ENCODE measurements at regions not wholly inside any gene's neighbourhood (a gene's known extent, or its start where the extent isn't known, plus 50 kb on each side); places are given as distances from the start of the nearest gene placed in this dataset.

GRCh38 chr18:77539860-77540259 is 290.2 kb downstream of the GALR1 start:
- 4% methylated on average over 6 of the region's 6 CpGs for WGBS (ENCODE audit: low lambda C conversion rate)
- Histone ChIP-seq H3K36me3 (replicated peaks in 1 of 2; ENCODE audit: control insufficient read depth in 1 of 2, insufficient read depth in 2 of 2, low read length in 2 of 2) (no peaks in the 10 kb centered on the region), H3K9ac (ENCODE audit: insufficient read depth, low read depth, low read length) (no peak overlapping the region), H3K4me3 (replicated peaks in 1 of 3; ENCODE audit: insufficient read depth in 1 of 3, low read depth in 2 of 3, low read length in 3 of 3) (no peak overlapping the region), H3K79me2 (ENCODE audit: insufficient read depth, low read length) (no peaks in the 10 kb centered on the region), H3K4me2 (ENCODE audit: low read depth, low read length) (no peak overlapping the region), H3K4me1 (ENCODE audit: insufficient read depth, low read length) (no peaks in the 10 kb centered on the region), H4K20me1 (ENCODE audit: insufficient read depth, low read length) (no peaks in the 10 kb centered on the region), H2AFZ (ENCODE audit: low read length) (no peak overlapping the region), H3K9me3 (ENCODE audit: low read length) (no peaks in the 10 kb centered on the region), H3K27me3 (ENCODE audit: control insufficient read depth in 1 of 2, insufficient read depth in 2 of 2, low read length in 2 of 2) (no peaks in the 10 kb centered on the region), H3K27ac (ENCODE audit: extremely low read length, insufficient read depth, low read length) (no peak overlapping the region)
- ChIA-PET POLR2A (no interaction called here), CTCF (ENCODE audit: low intra/inter-chr PET ratio, low total read pairs) (no interaction called here)
- no TSS peak for BruUV-seq (replicated peaks)
- in situ Hi-C loops (cut with HindIII; ENCODE audit: extremely low pct_ligation_motif_present, low pct_unique_long_range_greater_than_20kb) (no loop called here), intact Hi-C loops (cut with micrococcal nuclease; ENCODE audit: unreplicated experiment) (no loop called here)
- ATAC-seq (no peak), DNase-seq (ENCODE audit: low spot score) (no peak), FAIRE-seq (no peak)
- TF ChIP-seq TMF1 (CRISPR knock-in tag; IDR thresholded peaks at IDR 0.05; ENCODE audit: low read depth): no peak
- TF ChIP-seq ZNF547 (CRISPR knock-in tag; IDR thresholded peaks at IDR 0.05): no peak
- TF ChIP-seq POLR2AphosphoS5 (IDR thresholded peaks at IDR 0.05; ENCODE audit: low read depth, low read length): no peak
- no peak for TF ChIP-seq SOX5 (CRISPR knock-in tag; IDR thresholded peaks at IDR 0.05; ENCODE audit: borderline replicate concordance)
- TF ChIP-seq ZBTB20 (CRISPR knock-in tag; IDR thresholded peaks at IDR 0.05; ENCODE audit: borderline replicate concordance, low read depth): no peak
- TF ChIP-seq ZNF256 (CRISPR knock-in tag; conservative IDR thresholded peaks at IDR 0.05): no peak
- TF ChIP-seq CREB1 (IDR thresholded peaks at IDR 0.05): peak; percentile 42; the same call in 1 of the 2 replicates
- no peak for TF ChIP-seq CREB1 (CRISPR knock-in tag; IDR thresholded peaks at IDR 0.05)
- no peak for TF ChIP-seq JARID2 (CRISPR knock-in tag; IDR thresholded peaks at IDR 0.05; ENCODE audit: insufficient replicate concordance)
- peak; percentile 81 for TF ChIP-seq ATF7 (IDR thresholded peaks at IDR 0.05)
- TF ChIP-seq ATF7 (CRISPR knock-in tag; IDR thresholded peaks at IDR 0.05): no peak
- no peak for TF ChIP-seq RFXAP (CRISPR knock-in tag; IDR thresholded peaks at IDR 0.05; ENCODE audit: borderline replicate concordance)

- no peaks in the 10 kb centered on the region for H3K4me1 ChIP-seq (ENCODE audit: insufficient read depth, low read length)
- H2AFZ ChIP-seq (ENCODE audit: low read length): no peak overlapping the region
- BruUV-seq (replicated peaks): no TSS peak
- in situ Hi-C loops (cut with HindIII; ENCODE audit: extremely low pct_ligation_motif_present, low pct_unique_long_range_greater_than_20kb) (no loop called here), intact Hi-C loops (cut with micrococcal nuclease; ENCODE audit: unreplicated experiment) (no loop called here)
- CTCF ChIA-PET (ENCODE audit: low intra/inter-chr PET ratio, low total read pairs): no interaction called here
- no peaks in the 10 kb centered on the region for H3K9me3 ChIP-seq (ENCODE audit: low read length)
- 0% methylated on average over 2 of the region's 6 CpGs for WGBS (ENCODE audit: low lambda C conversion rate)
- no peaks in the 10 kb centered on the region for H3K36me3 ChIP-seq (replicated peaks in 1 of 2; ENCODE audit: control insufficient read depth in 1 of 2, insufficient read depth in 2 of 2, low read length in 2 of 2)
- no peak overlapping the region for H3K4me2 ChIP-seq (ENCODE audit: low read depth, low read length)
- no peak for DNase-seq (ENCODE audit: low spot score)
- no peaks in the 10 kb centered on the region for H3K79me2 ChIP-seq (ENCODE audit: insufficient read depth, low read length)
- no peak overlapping the region for H3K4me3 ChIP-seq (replicated peaks in 1 of 3; ENCODE audit: insufficient read depth in 1 of 3, low read depth in 2 of 3, low read length in 3 of 3)
- H3K27ac ChIP-seq (ENCODE audit: extremely low read length, insufficient read depth, low read length): no peak overlapping the region
- ATAC-seq: no peak
- POLR2A ChIA-PET: no interaction called here
- FAIRE-seq: no peak
- H3K9ac ChIP-seq (ENCODE audit: insufficient read depth, low read depth, low read length): no peak overlapping the region
- no peaks in the 10 kb centered on the region for H3K27me3 ChIP-seq (ENCODE audit: control insufficient read depth in 1 of 2, insufficient read depth in 2 of 2, low read length in 2 of 2)
- H4K20me1 ChIP-seq (ENCODE audit: insufficient read depth, low read length): no peaks in the 10 kb centered on the region
- TF ChIP-seq ZBTB10 (CRISPR knock-in tag; IDR thresholded peaks at IDR 0.05; ENCODE audit: borderline replicate concordance) (no peak), ESRRA (CRISPR knock-in tag; IDR thresholded peaks at IDR 0.05; ENCODE audit: low read depth) (no peak), ZNF124 (CRISPR knock-in tag; IDR thresholded peaks at IDR 0.05) (no peak), RFX3 (CRISPR knock-in tag; IDR thresholded peaks at IDR 0.05) (no peak), NKX3-1 (CRISPR knock-in tag; IDR thresholded peaks at IDR 0.05) (no peak), ZZZ3 (CRISPR knock-in tag; IDR thresholded peaks at IDR 0.05; ENCODE audit: borderline replicate concordance) (no peak), SALL1 (CRISPR knock-in tag; IDR thresholded peaks at IDR 0.05) (no peak)
These were observed 295.1 kb downstream of the GALR1 start for GRCh38 chr18:77544792-77545191.

Measured in HepG2 (cell line).